ENCODE measurements at regions not wholly inside any gene's neighbourhood (a gene's known extent, or its start where the extent isn't known, plus 50 kb on each side); places are given as distances from the start of the nearest gene placed in this dataset.

- Histone ChIP-seq H3K4me1 (ENCODE audit: insufficient read depth, insufficient read length) (peaks cover 2% of the 10 kb centered on the region), H3K4me3 (ENCODE audit: insufficient read length, low read depth) (no peak overlapping the region), H3K36me3 (ENCODE audit: insufficient read depth, insufficient read length, low read length) (no peaks in the 10 kb centered on the region), H3K27me3 (ENCODE audit: insufficient read depth, insufficient read length) (no peaks in the 10 kb centered on the region), H3K9ac (ENCODE audit: insufficient read length, low read depth) (no peak overlapping the region), H3K9me3 (ENCODE audit: insufficient read depth, low read length) (no peaks in the 10 kb centered on the region)
- no peak for DNase-seq (ENCODE audit: low read depth, low spot score)
- no peak for TF ChIP-seq YY1 (IDR thresholded peaks at IDR 0.05; ENCODE audit: insufficient read depth, insufficient read length)
- TF ChIP-seq SUZ12 (IDR thresholded peaks at IDR 0.05; ENCODE audit: extremely low read depth, insufficient read depth, insufficient read length): no peak
- TF ChIP-seq ZNF274 (IDR thresholded peaks at IDR 0.05; ENCODE audit: low read depth, low read length): no peak
Measured at GRCh38 chr15:29541309-29541708, 271.7 kb upstream of the NSMCE3 start.

- Histone ChIP-seq H3K4me1 (ENCODE audit: insufficient read depth, insufficient read length) (peaks cover 2% of the 10 kb centered on the region), H3K9ac (ENCODE audit: insufficient read length, low read depth) (no peak overlapping the region), H3K9me3 (ENCODE audit: insufficient read depth, low read length) (no peaks in the 10 kb centered on the region), H3K4me3 (ENCODE audit: insufficient read length, low read depth) (no peak overlapping the region), H3K27me3 (ENCODE audit: insufficient read depth, insufficient read length) (no peaks in the 10 kb centered on the region), H3K36me3 (ENCODE audit: insufficient read depth, insufficient read length, low read length) (no peaks in the 10 kb centered on the region)
- no peak for DNase-seq (ENCODE audit: low read depth, low spot score)
- no peak for TF ChIP-seq ZNF274 (IDR thresholded peaks at IDR 0.05; ENCODE audit: low read depth, low read length)
- no peak for TF ChIP-seq YY1 (IDR thresholded peaks at IDR 0.05; ENCODE audit: insufficient read depth, insufficient read length)
- no peak for TF ChIP-seq SUZ12 (IDR thresholded peaks at IDR 0.05; ENCODE audit: extremely low read depth, insufficient read depth, insufficient read length)
Measured at GRCh38 chr15:29540479-29540878, 270.9 kb upstream of the NSMCE3 start.

GRCh38 chr15:29539736-29540135, 270.1 kb upstream of the NSMCE3 start:
- DNase-seq (ENCODE audit: low read depth, low spot score): no peak

GRCh38 chr15:29538044-29538443, 268.4 kb upstream of the NSMCE3 start:
- Histone ChIP-seq H3K9me3 (ENCODE audit: insufficient read depth, low read length) (no peaks in the 10 kb centered on the region), H3K4me1 (ENCODE audit: insufficient read depth, insufficient read length) (peaks cover 2% of the 10 kb centered on the region), H3K9ac (ENCODE audit: insufficient read length, low read depth) (no peak overlapping the region), H3K4me3 (ENCODE audit: insufficient read length, low read depth) (no peak overlapping the region), H3K36me3 (ENCODE audit: insufficient read depth, insufficient read length, low read length) (no peaks in the 10 kb centered on the region), H3K27me3 (ENCODE audit: insufficient read depth, insufficient read length) (no peaks in the 10 kb centered on the region)
- TF ChIP-seq ZNF274 (IDR thresholded peaks at IDR 0.05; ENCODE audit: low read depth, low read length): no peak
- no peak for TF ChIP-seq YY1 (IDR thresholded peaks at IDR 0.05; ENCODE audit: insufficient read depth, insufficient read length)
- no peak for TF ChIP-seq SUZ12 (IDR thresholded peaks at IDR 0.05; ENCODE audit: extremely low read depth, insufficient read depth, insufficient read length)
- no peak for DNase-seq (ENCODE audit: low read depth, low spot score)

More at GRCh38 chr15:29539736-29540135, 270.1 kb upstream of the NSMCE3 start:
- no peak for TF ChIP-seq SUZ12 (IDR thresholded peaks at IDR 0.05; ENCODE audit: extremely low read depth, insufficient read depth, insufficient read length)
- TF ChIP-seq ZNF274 (IDR thresholded peaks at IDR 0.05; ENCODE audit: low read depth, low read length): no peak
- TF ChIP-seq YY1 (IDR thresholded peaks at IDR 0.05; ENCODE audit: insufficient read depth, insufficient read length): no peak
- Histone ChIP-seq H3K9ac (ENCODE audit: insufficient read length, low read depth) (no peak overlapping the region), H3K36me3 (ENCODE audit: insufficient read depth, insufficient read length, low read length) (no peaks in the 10 kb centered on the region), H3K27me3 (ENCODE audit: insufficient read depth, insufficient read length) (no peaks in the 10 kb centered on the region), H3K9me3 (ENCODE audit: insufficient read depth, low read length) (no peaks in the 10 kb centered on the region), H3K4me1 (ENCODE audit: insufficient read depth, insufficient read length) (peaks cover 2% of the 10 kb centered on the region), H3K4me3 (ENCODE audit: insufficient read length, low read depth) (no peak overlapping the region)

GRCh38 chr15:29535952-29536351, 266.3 kb upstream of the NSMCE3 start:
- no peak for DNase-seq (ENCODE audit: low read depth, low spot score)
- TF ChIP-seq SUZ12 (IDR thresholded peaks at IDR 0.05; ENCODE audit: extremely low read depth, insufficient read depth, insufficient read length) (no peak), ZNF274 (IDR thresholded peaks at IDR 0.05; ENCODE audit: low read depth, low read length) (no peak), YY1 (IDR thresholded peaks at IDR 0.05; ENCODE audit: insufficient read depth, insufficient read length) (no peak)
- Histone ChIP-seq H3K27me3 (ENCODE audit: insufficient read depth, insufficient read length) (no peaks in the 10 kb centered on the region), H3K4me3 (ENCODE audit: insufficient read length, low read depth) (no peak overlapping the region), H3K9me3 (ENCODE audit: insufficient read depth, low read length) (no peaks in the 10 kb centered on the region), H3K4me1 (ENCODE audit: insufficient read depth, insufficient read length) (no peaks in the 10 kb centered on the region), H3K36me3 (ENCODE audit: insufficient read depth, insufficient read length, low read length) (no peaks in the 10 kb centered on the region), H3K9ac (ENCODE audit: insufficient read length, low read depth) (no peak overlapping the region)

GRCh38 chr15:29534378-29534777, 264.8 kb upstream of the NSMCE3 start:
- Histone ChIP-seq H3K4me1 (ENCODE audit: insufficient read depth, insufficient read length) (no peaks in the 10 kb centered on the region), H3K36me3 (ENCODE audit: insufficient read depth, insufficient read length, low read length) (no peaks in the 10 kb centered on the region), H3K27me3 (ENCODE audit: insufficient read depth, insufficient read length) (no peaks in the 10 kb centered on the region), H3K9me3 (ENCODE audit: insufficient read depth, low read length) (no peaks in the 10 kb centered on the region), H3K4me3 (ENCODE audit: insufficient read length, low read depth) (no peak overlapping the region), H3K9ac (ENCODE audit: insufficient read length, low read depth) (no peak overlapping the region)
- no peak for DNase-seq (ENCODE audit: low read depth, low spot score)
- TF ChIP-seq SUZ12 (IDR thresholded peaks at IDR 0.05; ENCODE audit: extremely low read depth, insufficient read depth, insufficient read length): no peak
- no peak for TF ChIP-seq ZNF274 (IDR thresholded peaks at IDR 0.05; ENCODE audit: low read depth, low read length)
- TF ChIP-seq YY1 (IDR thresholded peaks at IDR 0.05; ENCODE audit: insufficient read depth, insufficient read length): no peak

GRCh38 chr15:29533647-29534046, 264.0 kb upstream of the NSMCE3 start:
- Histone ChIP-seq H3K9me3 (ENCODE audit: insufficient read depth, low read length) (no peaks in the 10 kb centered on the region), H3K27me3 (ENCODE audit: insufficient read depth, insufficient read length) (no peaks in the 10 kb centered on the region), H3K36me3 (ENCODE audit: insufficient read depth, insufficient read length, low read length) (no peaks in the 10 kb centered on the region), H3K4me1 (ENCODE audit: insufficient read depth, insufficient read length) (no peaks in the 10 kb centered on the region), H3K4me3 (ENCODE audit: insufficient read length, low read depth) (no peak overlapping the region), H3K9ac (ENCODE audit: insufficient read length, low read depth) (no peak overlapping the region)
- TF ChIP-seq ZNF274 (IDR thresholded peaks at IDR 0.05; ENCODE audit: low read depth, low read length) (no peak), YY1 (IDR thresholded peaks at IDR 0.05; ENCODE audit: insufficient read depth, insufficient read length) (no peak), SUZ12 (IDR thresholded peaks at IDR 0.05; ENCODE audit: extremely low read depth, insufficient read depth, insufficient read length) (no peak)
- DNase-seq (ENCODE audit: low read depth, low spot score): peak; percentile 22

Data from NT2/D1 (cell line).